ENCODE measurements at regions not wholly inside any gene's neighbourhood (a gene's known extent, or its start where the extent isn't known, plus 50 kb on each side); places are given as distances from the start of the nearest gene placed in this dataset.

DNA sequence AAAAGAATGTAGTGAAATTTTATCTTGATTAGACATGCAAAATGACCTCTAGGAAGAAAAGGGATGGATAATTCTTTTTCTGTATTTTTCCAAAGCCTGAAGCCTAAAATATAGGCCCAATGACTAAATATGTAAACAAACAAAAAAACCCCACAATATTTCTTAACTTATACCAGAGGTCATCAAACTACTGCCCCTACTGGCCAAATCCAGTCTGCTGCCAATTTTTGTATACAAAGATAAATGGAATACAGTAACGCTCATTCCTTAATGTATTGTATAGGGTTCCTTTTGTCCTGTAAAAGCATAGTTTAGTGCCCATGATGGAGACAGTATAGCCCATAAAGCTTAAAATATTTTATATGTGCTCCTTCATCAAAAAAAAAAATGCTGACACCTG, 145.7 kb upstream of the ALG10 start:
- TF ChIP-seq, protein P1, sequence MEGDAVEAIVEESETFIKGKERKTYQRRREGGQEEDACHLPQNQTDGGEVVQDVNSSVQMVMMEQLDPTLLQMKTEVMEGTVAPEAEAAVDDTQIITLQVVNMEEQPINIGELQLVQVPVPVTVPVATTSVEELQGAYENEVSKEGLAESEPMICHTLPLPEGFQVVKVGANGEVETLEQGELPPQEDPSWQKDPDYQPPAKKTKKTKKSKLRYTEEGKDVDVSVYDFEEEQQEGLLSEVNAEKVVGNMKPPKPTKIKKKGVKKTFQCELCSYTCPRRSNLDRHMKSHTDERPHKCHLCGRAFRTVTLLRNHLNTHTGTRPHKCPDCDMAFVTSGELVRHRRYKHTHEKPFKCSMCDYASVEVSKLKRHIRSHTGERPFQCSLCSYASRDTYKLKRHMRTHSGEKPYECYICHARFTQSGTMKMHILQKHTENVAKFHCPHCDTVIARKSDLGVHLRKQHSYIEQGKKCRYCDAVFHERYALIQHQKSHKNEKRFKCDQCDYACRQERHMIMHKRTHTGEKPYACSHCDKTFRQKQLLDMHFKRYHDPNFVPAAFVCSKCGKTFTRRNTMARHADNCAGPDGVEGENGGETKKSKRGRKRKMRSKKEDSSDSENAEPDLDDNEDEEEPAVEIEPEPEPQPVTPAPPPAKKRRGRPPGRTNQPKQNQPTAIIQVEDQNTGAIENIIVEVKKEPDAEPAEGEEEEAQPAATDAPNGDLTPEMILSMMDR (conservative IDR thresholded peaks at IDR 0.05), result peak; percentile 33; the same call in 1 of the 2 replicates
- no peak for TF ChIP-seq EZH2 (IDR thresholded peaks at IDR 0.05; ENCODE audit: low read depth)

Data from PC-9 (cell line).